IMR-90 (cell line): ENCODE measurements at regions not wholly inside any gene's neighbourhood (a gene's known extent, or its start where the extent isn't known, plus 50 kb on each side); places are given as distances from the start of the nearest gene placed in this dataset.

Source experiments
- BHLHE40 ChIP-seq: fragments of 150-350 bp; IDR thresholded peaks from 2 replicates; pipeline ENCODE4 v1.6.1; 2016; ENCODE audit warnings: mild to moderate bottlenecking, low read depth, low read length
- RAD21 ChIP-seq: IDR thresholded peaks from 2 replicates; pipeline ENCODE4 v1.6.1; 2012; ENCODE audit warnings: low read length, improper control_type of control experiment
- RCOR1 ChIP-seq: IDR thresholded peaks from 2 replicates; pipeline ENCODE4 v1.6.1; 2012; ENCODE audit warnings: mild to moderate bottlenecking, low read length, improper control_type of control experiment; ENCODE audit not compliant: insufficient replicate concordance
- TF ChIP-seq, protein P1 (sequence below): conservative IDR thresholded peaks from 2 replicates; pipeline ENCODE4 v1.5.1; 2012; ENCODE audit warnings: mild to moderate bottlenecking, low read depth, low read length, improper control_type of control experiment

GRCh38 chr5:124552526-124552925, 193.9 kb downstream of the ZNF608 start:
- TF ChIP-seq, protein P1, sequence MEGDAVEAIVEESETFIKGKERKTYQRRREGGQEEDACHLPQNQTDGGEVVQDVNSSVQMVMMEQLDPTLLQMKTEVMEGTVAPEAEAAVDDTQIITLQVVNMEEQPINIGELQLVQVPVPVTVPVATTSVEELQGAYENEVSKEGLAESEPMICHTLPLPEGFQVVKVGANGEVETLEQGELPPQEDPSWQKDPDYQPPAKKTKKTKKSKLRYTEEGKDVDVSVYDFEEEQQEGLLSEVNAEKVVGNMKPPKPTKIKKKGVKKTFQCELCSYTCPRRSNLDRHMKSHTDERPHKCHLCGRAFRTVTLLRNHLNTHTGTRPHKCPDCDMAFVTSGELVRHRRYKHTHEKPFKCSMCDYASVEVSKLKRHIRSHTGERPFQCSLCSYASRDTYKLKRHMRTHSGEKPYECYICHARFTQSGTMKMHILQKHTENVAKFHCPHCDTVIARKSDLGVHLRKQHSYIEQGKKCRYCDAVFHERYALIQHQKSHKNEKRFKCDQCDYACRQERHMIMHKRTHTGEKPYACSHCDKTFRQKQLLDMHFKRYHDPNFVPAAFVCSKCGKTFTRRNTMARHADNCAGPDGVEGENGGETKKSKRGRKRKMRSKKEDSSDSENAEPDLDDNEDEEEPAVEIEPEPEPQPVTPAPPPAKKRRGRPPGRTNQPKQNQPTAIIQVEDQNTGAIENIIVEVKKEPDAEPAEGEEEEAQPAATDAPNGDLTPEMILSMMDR: no peak
- no peak for TF ChIP-seq BHLHE40
- no peak for TF ChIP-seq RCOR1
- TF ChIP-seq RAD21: no peak
